ENCODE measurements at regions not wholly inside any gene's neighbourhood (a gene's known extent, or its start where the extent isn't known, plus 50 kb on each side); places are given as distances from the start of the nearest gene placed in this dataset.

GRCh38 chr6:81998432-81998831 lies 246.0 kb upstream of the TENT5A start:
- no peak for TF ChIP-seq CTCF (IDR thresholded peaks at IDR 0.05)
- no peak for TF ChIP-seq EZH2 (IDR thresholded peaks at IDR 0.05)
- TF ChIP-seq EZH2phosphoT487 (IDR thresholded peaks at IDR 0.05): no peak

Data from neural progenitor cell (in vitro differentiated cells).